PC-3 (cell line): ENCODE measurements at regions not wholly inside any gene's neighbourhood (a gene's known extent, or its start where the extent isn't known, plus 50 kb on each side); places are given as distances from the start of the nearest gene placed in this dataset.

Experiments used
- EZH2 ChIP-seq: fragments of 300-600 bp; sonication (generic); IDR thresholded peaks from one replicate; pipeline ENCODE4 v1.6.1; 2017; ENCODE audit warnings: antibody characterized with exemption, mild to moderate bottlenecking, low read length; ENCODE audit not compliant: unreplicated experiment
- EZH2phosphoT487 ChIP-seq: fragments of 300-600 bp; sonication (generic); IDR thresholded peaks from 2 replicates; pipeline ENCODE4 v1.6.1; 2018; ENCODE audit warnings: mild to moderate bottlenecking, antibody characterized with exemption, low read length, borderline replicate concordance
- TF ChIP-seq, protein P1 (sequence below): fragments of 300-600 bp; sonication (generic); conservative IDR thresholded peaks from 2 replicates; pipeline ENCODE4 v1.5.1; 2017; ENCODE audit warnings: antibody characterized with exemption, low read depth, mild to moderate bottlenecking, low read length

DNA sequence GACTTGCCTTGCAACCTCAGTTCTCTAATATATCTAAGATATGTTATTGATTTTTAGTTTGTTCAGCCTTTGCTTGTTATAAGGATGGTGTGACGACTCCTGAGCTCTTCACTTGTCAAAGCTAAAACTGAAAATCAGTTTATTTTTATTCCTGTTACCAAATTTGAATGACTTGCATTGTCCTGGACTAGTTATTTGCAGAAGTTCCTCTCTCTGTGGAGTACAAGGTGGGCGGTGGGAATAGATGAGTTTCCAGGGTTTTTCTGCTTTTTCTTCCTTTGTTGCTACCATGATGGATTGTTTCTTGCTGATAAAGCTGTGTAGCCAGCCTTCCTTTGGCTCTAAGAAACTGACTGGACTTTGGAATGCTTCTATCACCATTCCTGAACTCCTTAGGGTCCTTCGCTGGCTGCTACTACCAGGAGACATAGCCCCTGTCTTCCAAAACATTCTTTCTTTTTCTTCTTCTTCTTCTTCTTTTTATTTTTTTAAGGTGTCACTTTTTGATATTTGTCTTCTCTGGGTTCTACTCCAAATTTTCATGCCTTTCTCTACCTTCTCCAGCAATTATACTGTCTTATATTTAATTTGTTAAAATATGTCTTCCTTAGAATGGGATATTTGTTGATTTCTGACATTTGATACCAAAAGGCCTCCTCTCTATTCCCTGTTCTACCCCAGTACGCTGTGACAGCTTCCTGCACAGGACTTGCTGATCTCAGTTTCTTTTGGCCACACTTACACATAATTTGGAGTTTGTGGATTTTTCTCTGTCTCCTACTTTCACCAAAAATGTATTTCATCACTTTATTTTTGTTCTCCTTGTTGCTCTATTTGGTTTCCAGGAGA, 145.1 kb upstream of the THRB start:
- TF ChIP-seq, protein P1, sequence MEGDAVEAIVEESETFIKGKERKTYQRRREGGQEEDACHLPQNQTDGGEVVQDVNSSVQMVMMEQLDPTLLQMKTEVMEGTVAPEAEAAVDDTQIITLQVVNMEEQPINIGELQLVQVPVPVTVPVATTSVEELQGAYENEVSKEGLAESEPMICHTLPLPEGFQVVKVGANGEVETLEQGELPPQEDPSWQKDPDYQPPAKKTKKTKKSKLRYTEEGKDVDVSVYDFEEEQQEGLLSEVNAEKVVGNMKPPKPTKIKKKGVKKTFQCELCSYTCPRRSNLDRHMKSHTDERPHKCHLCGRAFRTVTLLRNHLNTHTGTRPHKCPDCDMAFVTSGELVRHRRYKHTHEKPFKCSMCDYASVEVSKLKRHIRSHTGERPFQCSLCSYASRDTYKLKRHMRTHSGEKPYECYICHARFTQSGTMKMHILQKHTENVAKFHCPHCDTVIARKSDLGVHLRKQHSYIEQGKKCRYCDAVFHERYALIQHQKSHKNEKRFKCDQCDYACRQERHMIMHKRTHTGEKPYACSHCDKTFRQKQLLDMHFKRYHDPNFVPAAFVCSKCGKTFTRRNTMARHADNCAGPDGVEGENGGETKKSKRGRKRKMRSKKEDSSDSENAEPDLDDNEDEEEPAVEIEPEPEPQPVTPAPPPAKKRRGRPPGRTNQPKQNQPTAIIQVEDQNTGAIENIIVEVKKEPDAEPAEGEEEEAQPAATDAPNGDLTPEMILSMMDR, result no peak
- no peak for TF ChIP-seq EZH2
- no peak for TF ChIP-seq EZH2phosphoT487
